GM12878 (cell line): ENCODE measurements at regions not wholly inside any gene's neighbourhood (a gene's known extent, or its start where the extent isn't known, plus 50 kb on each side); places are given as distances from the start of the nearest gene placed in this dataset.
A peak's percentile ranks its signal among the peaks of the same experiment; 100 is the strongest.

Experiments used
- ATAC-seq: fragments of 200-7000 bp; cut with Tn5 transposase; 3 replicates; pipeline ENCODE4 v1.9.1; 2020; ENCODE audit warnings: mild to moderate bottlenecking, moderate library complexity
- BruUV-seq: library from RNA; stranded (reverse); fragments of 400-500 nt; replicated peaks from 2 replicates; lab custom pipeline; 2021; lab: Mats Ljungman, UMichigan
- CTCF ChIA-PET: fragments of 300-600 bp; sonication (Branson Sonifier 250); formaldehyde crosslinking; extraction: SDS; loops from one replicate; lab custom pipeline; 2021; ENCODE audit warnings: inconsistent platforms; lab: Yijun Ruan, JAX
- POLR2A ChIA-PET: fragments of 350-600 bp; formaldehyde crosslinking; extraction: SDS; loops from one replicate; lab custom pipeline; 2021; ENCODE audit warnings: inconsistent platforms; lab: Charles Lee
- RAD21 ChIA-PET: fragments of 300-600 bp; sonication (Branson Sonifier 250); formaldehyde crosslinking; loops from one replicate; lab custom pipeline; 2023; ENCODE audit warnings: antibody characterized with exemption; ENCODE audit not compliant: unreplicated experiment; lab: Charles Lee
- SMC1A ChIA-PET: fragments of 300-600 bp; sonication (Branson Sonifier 250); formaldehyde crosslinking; loops from one replicate; lab custom pipeline; 2023; ENCODE audit not compliant: unreplicated experiment, uncharacterized antibody; lab: Charles Lee
- DNase-seq: peaks from one replicate; pipeline ENCODE4 v3.0.0-alpha.2; 2011; ENCODE audit warnings: low read depth, low spot score
- FAIRE-seq: peaks from 3 replicates; lab custom pipeline; 2011; peaks lifted over from hg19 to GRCh38; lab: Jason Lieb, UNC
- H2AFZ ChIP-seq: 2 replicates; pipeline ENCODE4 v1.6.0; 2011; ENCODE audit warnings: low read depth, low read length, control low read depth; ENCODE audit not compliant: control insufficient read depth
- H3K27ac ChIP-seq: 2 replicates; pipeline ENCODE4 v1.5.1; 2011; ENCODE audit warnings: control low read depth; ENCODE audit not compliant: control insufficient read depth, insufficient read depth
- H3K27me3 ChIP-seq, 2 experiments: replicated peaks in 1 of 2; 2 replicates each; pipeline versions ENCODE4 v1.6.0 to v1.6.1; 2011; ENCODE audit warnings: low read length in 1 of 2; ENCODE audit not compliant: control insufficient read depth in 2 of 2, insufficient read depth in 2 of 2
- H3K36me3 ChIP-seq, 2 experiments: 2 replicates each; pipeline ENCODE4 v1.5.1; 2011; ENCODE audit warnings: low read length in 1 of 2; ENCODE audit not compliant: control insufficient read depth in 2 of 2, insufficient read depth in 2 of 2
- H3K4me1 ChIP-seq: 2 replicates; pipeline ENCODE4 v1.6.1; 2011; ENCODE audit warnings: mild to moderate bottlenecking, low read length, moderate library complexity, mixed read lengths; ENCODE audit not compliant: control insufficient read depth, insufficient read depth
- H3K4me2 ChIP-seq: 2 replicates; pipeline ENCODE4 v1.6.0; 2011; ENCODE audit warnings: control low read depth; ENCODE audit not compliant: control insufficient read depth, insufficient read depth
- H3K4me3 ChIP-seq: fragments of 200-600 bp; sonication (generic); 2 replicates; pipeline ENCODE4 v1.5.1; 2016
- H3K79me2 ChIP-seq: 2 replicates; pipeline ENCODE4 v1.6.0; 2011; ENCODE audit warnings: low read length; ENCODE audit not compliant: control insufficient read depth, insufficient read depth
- H3K9ac ChIP-seq: 2 replicates; pipeline ENCODE4 v1.8.0; 2011; ENCODE audit warnings: low read length, control low read depth, mixed read lengths; ENCODE audit not compliant: control insufficient read depth, insufficient read depth
- H3K9me3 ChIP-seq: replicated peaks from 3 replicates; pipeline ENCODE4 v1.5.1; 2011; ENCODE audit warnings: mild to moderate bottlenecking, low read length; ENCODE audit not compliant: control insufficient read depth, insufficient read depth
- H4K20me1 ChIP-seq: 2 replicates; pipeline ENCODE4 v1.6.0; 2011; ENCODE audit not compliant: control insufficient read depth, insufficient read depth
- IRF4 ChIP-seq: IDR thresholded peaks from 2 replicates; pipeline ENCODE4 v1.6.1; 2011; ENCODE audit warnings: low read depth, low read length
- NFXL1 ChIP-seq: fragments of 450-650 bp; IDR thresholded peaks from 2 replicates; pipeline ENCODE4 v1.6.1; 2017; ENCODE audit warnings: antibody characterized with exemption, mild to moderate bottlenecking, borderline replicate concordance
- SUPT20H ChIP-seq: IDR thresholded peaks from 2 replicates; pipeline ENCODE4 v1.6.1; 2011; ENCODE audit warnings: low read depth, mild to moderate bottlenecking, low read length, moderate library complexity, borderline replicate concordance; ENCODE audit not compliant: control insufficient read depth
- YY1 ChIP-seq: IDR thresholded peaks from 2 replicates; pipeline ENCODE4 v1.6.1; 2011; ENCODE audit warnings: low read depth, mild to moderate bottlenecking, low read length
- WGBS: methylation state at CpG from one replicate; pipeline ENCODE4 v1.1.6; 2016; ENCODE audit warnings: low lambda C conversion rate; ENCODE audit not compliant: insufficient replicate concordance, insufficient coverage; ENCODE audit errors: missing lambda C conversion rate; 5-methylcytosine and 5-hydroxymethylcytosine counted together
- in situ Hi-C: fragments of 300-500 bp; cut with MboI; formaldehyde crosslinking; loops from 9 replicates; pipeline ENCODE4 v1.14.3; 2018; ENCODE audit warnings: mixed read lengths
- intact Hi-C: fragments of 100-400 bp; cut with micrococcal nuclease; formaldehyde crosslinking; loops from one replicate; pipeline ENCODE4 v1.14.2; 2022; ENCODE audit not compliant: unreplicated experiment
- TF ChIP-seq, protein P1 (sequence below): fragments of 450-650 bp; IDR thresholded peaks from 2 replicates; pipeline ENCODE4 v1.6.1; 2018; ENCODE audit warnings: mild to moderate bottlenecking, low read depth, moderate library complexity; ENCODE audit not compliant: partially characterized antibody

DNA sequence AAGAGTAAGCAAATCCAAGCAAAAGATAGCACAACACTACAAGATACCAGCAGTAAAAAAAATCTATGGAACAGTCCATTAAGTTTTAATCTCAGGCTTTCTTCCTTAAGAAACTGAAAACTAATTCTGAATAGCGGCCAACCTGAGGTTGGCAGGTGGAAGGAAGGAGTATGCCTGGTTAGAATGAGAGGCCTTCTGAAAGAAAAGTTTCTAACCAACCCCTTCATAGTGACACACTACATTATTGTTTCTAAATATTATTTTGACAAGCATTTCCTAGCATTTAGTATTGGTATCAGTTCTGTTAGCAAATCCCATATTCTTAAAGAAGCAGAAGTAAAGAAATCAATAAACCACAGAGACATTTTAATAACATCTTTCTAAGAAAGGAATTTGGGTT is 205.7 kb upstream of the PTBP2 start:
- no peaks in the 10 kb centered on the region for H3K9me3 ChIP-seq
- H3K4me3 ChIP-seq, result no peak overlapping the region
- peaks cover 3% of the 10 kb centered on the region; the same call in 1 of the 2 replicates for H3K4me1 ChIP-seq
- no peak overlapping the region for H3K27ac ChIP-seq
- H3K36me3 ChIP-seq, result no peaks in the 10 kb centered on the region
- in situ Hi-C loops, result no loop called here
- BruUV-seq, result no TSS peak
- H3K9ac ChIP-seq, result no peak overlapping the region
- H3K79me2 ChIP-seq, result no peaks in the 10 kb centered on the region
- H3K27me3 ChIP-seq, result no peaks in the 10 kb centered on the region
- DNase-seq (no peak), ATAC-seq (peak; percentile 52; the same call in 2 of the 3 replicates)
- ChIA-PET SMC1A (no interaction called here), POLR2A (no interaction called here), RAD21 (no interaction called here), CTCF (no interaction called here)
- no peak overlapping the region for H3K4me2 ChIP-seq
- WGBS, result 46% methylated on average over 1 of the region's 1 CpG
- H4K20me1 ChIP-seq, result no peaks in the 10 kb centered on the region
- intact Hi-C loops, result no loop called here
- H2AFZ ChIP-seq, result no peak overlapping the region
- TF ChIP-seq NFXL1 (no peak), SUPT20H (no peak), IRF4 (no peak), YY1 (no peak)
- TF ChIP-seq, protein P1, sequence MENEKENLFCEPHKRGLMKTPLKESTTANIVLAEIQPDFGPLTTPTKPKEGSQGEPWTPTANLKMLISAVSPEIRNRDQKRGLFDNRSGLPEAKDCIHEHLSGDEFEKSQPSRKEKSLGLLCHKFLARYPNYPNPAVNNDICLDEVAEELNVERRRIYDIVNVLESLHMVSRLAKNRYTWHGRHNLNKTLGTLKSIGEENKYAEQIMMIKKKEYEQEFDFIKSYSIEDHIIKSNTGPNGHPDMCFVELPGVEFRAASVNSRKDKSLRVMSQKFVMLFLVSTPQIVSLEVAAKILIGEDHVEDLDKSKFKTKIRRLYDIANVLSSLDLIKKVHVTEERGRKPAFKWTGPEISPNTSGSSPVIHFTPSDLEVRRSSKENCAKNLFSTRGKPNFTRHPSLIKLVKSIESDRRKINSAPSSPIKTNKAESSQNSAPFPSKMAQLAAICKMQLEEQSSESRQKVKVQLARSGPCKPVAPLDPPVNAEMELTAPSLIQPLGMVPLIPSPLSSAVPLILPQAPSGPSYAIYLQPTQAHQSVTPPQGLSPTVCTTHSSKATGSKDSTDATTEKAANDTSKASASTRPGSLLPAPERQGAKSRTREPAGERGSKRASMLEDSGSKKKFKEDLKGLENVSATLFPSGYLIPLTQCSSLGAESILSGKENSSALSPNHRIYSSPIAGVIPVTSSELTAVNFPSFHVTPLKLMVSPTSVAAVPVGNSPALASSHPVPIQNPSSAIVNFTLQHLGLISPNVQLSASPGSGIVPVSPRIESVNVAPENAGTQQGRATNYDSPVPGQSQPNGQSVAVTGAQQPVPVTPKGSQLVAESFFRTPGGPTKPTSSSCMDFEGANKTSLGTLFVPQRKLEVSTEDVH, result no peak
- TF ChIP-seq, all 136 proteins: peak for 0
- FAIRE-seq, result no peak
